Memory B cell (primary cell): ENCODE measurements at regions not wholly inside any gene's neighbourhood (a gene's known extent, or its start where the extent isn't known, plus 50 kb on each side); places are given as distances from the start of the nearest gene placed in this dataset.

ENCODE experiments used
- ATAC-seq: fragments of 150-1000 bp; cut with Tn5 transposase; 2 replicates; pipeline ENCODE4 v1.10.0; 2021; ENCODE audit warnings: low read depth, mild to moderate bottlenecking, moderate library complexity
- DNase-seq, 2 donors: peaks; one replicate each; pipeline ENCODE4 v3.0.0; 2022; ENCODE audit warnings: low spot score in 2 of 2
- H3K27ac Mint-ChIP-seq: one replicate; pipeline ENCODE4 v1.8.0; 2022; ENCODE audit warnings: mild to moderate bottlenecking, moderate library complexity, mixed read lengths
- H3K27me3 Mint-ChIP-seq: one replicate; pipeline ENCODE4 v1.8.0; 2022; ENCODE audit warnings: mixed read lengths
- H3K36me3 Mint-ChIP-seq: one replicate; pipeline ENCODE4 v1.8.0; 2022; ENCODE audit warnings: mild to moderate bottlenecking, mixed read lengths
- H3K4me1 Mint-ChIP-seq: one replicate; pipeline ENCODE4 v1.8.0; 2022; ENCODE audit warnings: mixed read lengths
- H3K4me3 Mint-ChIP-seq: one replicate; pipeline ENCODE4 v1.8.0; 2022; ENCODE audit warnings: mild to moderate bottlenecking, moderate library complexity, mixed read lengths
- H3K9me3 Mint-ChIP-seq: one replicate; pipeline ENCODE4 v1.8.0; 2022; ENCODE audit warnings: mixed read lengths

- H3K27ac Mint-ChIP-seq, result no peak overlapping the region
- no peak overlapping the region for H3K4me3 Mint-ChIP-seq
- no peaks in the 10 kb centered on the region for H3K27me3 Mint-ChIP-seq
- H3K36me3 Mint-ChIP-seq, result no peaks in the 10 kb centered on the region
- DNase-seq, result no peak
- no peaks in the 10 kb centered on the region for H3K4me1 Mint-ChIP-seq
- no peak for ATAC-seq
- peaks cover 1% of the 10 kb centered on the region for H3K9me3 Mint-ChIP-seq
Measured at GRCh38 chr2:21740484-21740883, 616.7 kb downstream of the TDRD15 start.

GRCh38 chr2:21746499-21746898 lies 622.7 kb downstream of the TDRD15 start:
- no peaks in the 10 kb centered on the region for H3K4me1 Mint-ChIP-seq
- peaks cover 7% of the 10 kb centered on the region for H3K9me3 Mint-ChIP-seq
- no peak overlapping the region for H3K4me3 Mint-ChIP-seq
- DNase-seq, result no peak
- no peaks in the 10 kb centered on the region for H3K27me3 Mint-ChIP-seq
- H3K36me3 Mint-ChIP-seq, result no peaks in the 10 kb centered on the region
- H3K27ac Mint-ChIP-seq, result no peak overlapping the region
- ATAC-seq, result no peak

- Mint-ChIP-seq H3K4me1 (no peaks in the 10 kb centered on the region), H3K36me3 (no peaks in the 10 kb centered on the region), H3K4me3 (no peak overlapping the region), H3K9me3 (peaks cover 7% of the 10 kb centered on the region), H3K27ac (no peak overlapping the region), H3K27me3 (no peaks in the 10 kb centered on the region)
- ATAC-seq (no peak), DNase-seq (no peak)
Measured at GRCh38 chr2:21748501-21748900, 624.7 kb downstream of the TDRD15 start.

- H3K27ac Mint-ChIP-seq, result no peak overlapping the region
- DNase-seq (no peak), ATAC-seq (no peak)
Measured at GRCh38 chr2:21754164-21754788, 630.5 kb downstream of the TDRD15 start.

GRCh38 chr2:21757805-21758430 lies 634.1 kb downstream of the TDRD15 start:
- DNase-seq (no peak), ATAC-seq (no peak)
- no peak overlapping the region for H3K4me3 Mint-ChIP-seq
- peaks cover 5% of the 10 kb centered on the region for H3K9me3 Mint-ChIP-seq
- H3K36me3 Mint-ChIP-seq, result no peaks in the 10 kb centered on the region
- no peak overlapping the region for H3K27ac Mint-ChIP-seq
- no peaks in the 10 kb centered on the region for H3K27me3 Mint-ChIP-seq
- H3K4me1 Mint-ChIP-seq, result no peaks in the 10 kb centered on the region

More at GRCh38 chr2:21754164-21754788, 630.5 kb downstream of the TDRD15 start:
- H3K4me3 Mint-ChIP-seq, result no peak overlapping the region
- H3K27me3 Mint-ChIP-seq, result no peaks in the 10 kb centered on the region
- H3K36me3 Mint-ChIP-seq, result no peaks in the 10 kb centered on the region
- H3K9me3 Mint-ChIP-seq, result no peaks in the 10 kb centered on the region
- H3K4me1 Mint-ChIP-seq, result no peaks in the 10 kb centered on the region

- DNase-seq, result no peak
- no peaks in the 10 kb centered on the region for H3K27me3 Mint-ChIP-seq
- peaks cover 5% of the 10 kb centered on the region for H3K9me3 Mint-ChIP-seq
- H3K36me3 Mint-ChIP-seq, result no peaks in the 10 kb centered on the region
- no peak overlapping the region for H3K4me3 Mint-ChIP-seq
- H3K4me1 Mint-ChIP-seq, result no peaks in the 10 kb centered on the region
- H3K27ac Mint-ChIP-seq, result no peak overlapping the region
- no peak for ATAC-seq
Measured at GRCh38 chr2:21759819-21760218, 636.1 kb downstream of the TDRD15 start.

- ATAC-seq (no peak), DNase-seq (no peak)
- Mint-ChIP-seq H3K27ac (no peak overlapping the region), H3K4me1 (no peaks in the 10 kb centered on the region), H3K36me3 (no peaks in the 10 kb centered on the region), H3K27me3 (no peaks in the 10 kb centered on the region), H3K9me3 (peaks cover 5% of the 10 kb centered on the region), H3K4me3 (no peak overlapping the region)
Measured at GRCh38 chr2:21761361-21761760, 637.6 kb downstream of the TDRD15 start.

- Mint-ChIP-seq H3K36me3 (no peaks in the 10 kb centered on the region), H3K9me3 (peaks cover 5% of the 10 kb centered on the region), H3K4me1 (no peaks in the 10 kb centered on the region), H3K4me3 (no peak overlapping the region), H3K27ac (no peak overlapping the region), H3K27me3 (no peaks in the 10 kb centered on the region)
- DNase-seq, result no peak
- ATAC-seq, result no peak
Measured at GRCh38 chr2:21763501-21763900, 639.7 kb downstream of the TDRD15 start.

GRCh38 chr2:21770787-21771186 lies 647.0 kb downstream of the TDRD15 start:
- H3K4me1 Mint-ChIP-seq, result no peaks in the 10 kb centered on the region
- DNase-seq (no peak), ATAC-seq (no peak)
- H3K27ac Mint-ChIP-seq, result no peak overlapping the region
- H3K9me3 Mint-ChIP-seq, result no peaks in the 10 kb centered on the region
- no peaks in the 10 kb centered on the region for H3K27me3 Mint-ChIP-seq
- H3K36me3 Mint-ChIP-seq, result no peaks in the 10 kb centered on the region
- H3K4me3 Mint-ChIP-seq, result no peak overlapping the region

GRCh38 chr2:21772624-21773023 lies 648.9 kb downstream of the TDRD15 start:
- no peaks in the 10 kb centered on the region for H3K36me3 Mint-ChIP-seq
- no peak overlapping the region for H3K27ac Mint-ChIP-seq

GRCh38 chr2:21773168-21773567 lies 649.4 kb downstream of the TDRD15 start:
- no peaks in the 10 kb centered on the region for H3K9me3 Mint-ChIP-seq
- ATAC-seq (no peak), DNase-seq (no peak)
- H3K36me3 Mint-ChIP-seq, result no peaks in the 10 kb centered on the region
- no peaks in the 10 kb centered on the region for H3K27me3 Mint-ChIP-seq
- H3K4me1 Mint-ChIP-seq, result no peaks in the 10 kb centered on the region
- H3K4me3 Mint-ChIP-seq, result no peak overlapping the region
- H3K27ac Mint-ChIP-seq, result no peak overlapping the region

More at GRCh38 chr2:21772624-21773023, 648.9 kb downstream of the TDRD15 start:
- Mint-ChIP-seq H3K4me3 (no peak overlapping the region), H3K27me3 (no peaks in the 10 kb centered on the region), H3K4me1 (no peaks in the 10 kb centered on the region), H3K9me3 (no peaks in the 10 kb centered on the region)
- DNase-seq (no peak), ATAC-seq (no peak)

GRCh38 chr2:21774691-21775368 lies 651.1 kb downstream of the TDRD15 start:
- Mint-ChIP-seq H3K36me3 (no peaks in the 10 kb centered on the region), H3K4me1 (no peaks in the 10 kb centered on the region), H3K27ac (no peak overlapping the region), H3K4me3 (no peak overlapping the region), H3K27me3 (no peaks in the 10 kb centered on the region), H3K9me3 (no peaks in the 10 kb centered on the region)
- ATAC-seq (no peak), DNase-seq (no peak)

GRCh38 chr2:21779786-21780185 lies 656.0 kb downstream of the TDRD15 start:
- Mint-ChIP-seq H3K9me3 (no peaks in the 10 kb centered on the region), H3K36me3 (no peaks in the 10 kb centered on the region), H3K4me3 (no peak overlapping the region), H3K27ac (no peak overlapping the region), H3K27me3 (no peaks in the 10 kb centered on the region), H3K4me1 (no peaks in the 10 kb centered on the region)
- DNase-seq (no peak), ATAC-seq (no peak)

GRCh38 chr2:21781962-21782361 lies 658.2 kb downstream of the TDRD15 start:
- no peak overlapping the region for H3K4me3 Mint-ChIP-seq
- ATAC-seq, result no peak
- H3K9me3 Mint-ChIP-seq, result no peaks in the 10 kb centered on the region
- DNase-seq, result no peak
- no peaks in the 10 kb centered on the region for H3K36me3 Mint-ChIP-seq
- H3K27ac Mint-ChIP-seq, result no peak overlapping the region
- H3K27me3 Mint-ChIP-seq, result no peaks in the 10 kb centered on the region
- no peaks in the 10 kb centered on the region for H3K4me1 Mint-ChIP-seq
